ENCODE measurements at regions not wholly inside any gene's neighbourhood (a gene's known extent, or its start where the extent isn't known, plus 50 kb on each side); places are given as distances from the start of the nearest gene placed in this dataset.

- Histone ChIP-seq H4K20me1 (ENCODE audit: insufficient read depth, poor library complexity, severe bottlenecking) (no peaks in the 10 kb centered on the region), H3K9me2 (replicated peaks; ENCODE audit: insufficient read depth) (no peaks in the 10 kb centered on the region), H3K79me2 (no peaks in the 10 kb centered on the region), H2AFZ (no peak overlapping the region), H3K4me3 (no peak overlapping the region), H3K27ac (no peak overlapping the region), H3K4me2 (no peak overlapping the region), H3K36me3 (replicated peaks; ENCODE audit: insufficient read depth, low read depth) (no peaks in the 10 kb centered on the region), H3K9me3 (ENCODE audit: low read depth) (no peaks in the 10 kb centered on the region), H3K4me1 (ENCODE audit: insufficient read depth) (no peaks in the 10 kb centered on the region), H3K27me3 (no peaks in the 10 kb centered on the region)
- DNase-seq (ENCODE audit: low spot score), result no peak
- TF ChIP-seq EZH2 (IDR thresholded peaks at IDR 0.05; ENCODE audit: borderline replicate concordance) (no peak), EZH2phosphoT487 (IDR thresholded peaks at IDR 0.05; ENCODE audit: low read depth, severe bottlenecking, unreplicated experiment) (no peak), CTCF (IDR thresholded peaks at IDR 0.05; ENCODE audit: poor library complexity) (no peak)
- WGBS (ENCODE audit: low lambda C conversion rate, missing lambda C conversion rate), result 89% methylated on average over 2 of the region's 2 CpGs
These were observed 166.8 kb downstream of the BTBD3 start for GRCh38 chr20:12084482-12084881.

- no peak for DNase-seq (ENCODE audit: low spot score)
- TF ChIP-seq CTCF (IDR thresholded peaks at IDR 0.05; ENCODE audit: poor library complexity) (no peak), EZH2phosphoT487 (IDR thresholded peaks at IDR 0.05; ENCODE audit: low read depth, severe bottlenecking, unreplicated experiment) (no peak), EZH2 (IDR thresholded peaks at IDR 0.05; ENCODE audit: borderline replicate concordance) (no peak)
These were observed 168.7 kb downstream of the BTBD3 start for GRCh38 chr20:12086359-12086758.

GRCh38 chr20:12090920-12091319, 173.2 kb downstream of the BTBD3 start:
- Histone ChIP-seq H3K9me3 (ENCODE audit: low read depth) (no peaks in the 10 kb centered on the region), H3K27me3 (no peaks in the 10 kb centered on the region), H3K4me2 (no peak overlapping the region), H3K4me3 (no peak overlapping the region), H3K36me3 (replicated peaks; ENCODE audit: insufficient read depth, low read depth) (no peaks in the 10 kb centered on the region), H2AFZ (no peak overlapping the region), H4K20me1 (ENCODE audit: insufficient read depth, poor library complexity, severe bottlenecking) (no peaks in the 10 kb centered on the region), H3K27ac (no peak overlapping the region), H3K9me2 (replicated peaks; ENCODE audit: insufficient read depth) (no peaks in the 10 kb centered on the region), H3K79me2 (no peaks in the 10 kb centered on the region), H3K4me1 (ENCODE audit: insufficient read depth) (no peaks in the 10 kb centered on the region)
- no peak for DNase-seq (ENCODE audit: low spot score)
- no peak for TF ChIP-seq EZH2phosphoT487 (IDR thresholded peaks at IDR 0.05; ENCODE audit: low read depth, severe bottlenecking, unreplicated experiment)
- TF ChIP-seq CTCF (IDR thresholded peaks at IDR 0.05; ENCODE audit: poor library complexity), result no peak
- no peak for TF ChIP-seq EZH2 (IDR thresholded peaks at IDR 0.05; ENCODE audit: borderline replicate concordance)
- 79% methylated on average over 1 of the region's 1 CpG for WGBS (ENCODE audit: low lambda C conversion rate, missing lambda C conversion rate)

More at GRCh38 chr20:12086359-12086758, 168.7 kb downstream of the BTBD3 start:
- Histone ChIP-seq H2AFZ (no peak overlapping the region), H3K27me3 (no peaks in the 10 kb centered on the region), H3K4me1 (ENCODE audit: insufficient read depth) (no peaks in the 10 kb centered on the region), H3K4me2 (no peak overlapping the region), H3K27ac (no peak overlapping the region), H3K36me3 (replicated peaks; ENCODE audit: insufficient read depth, low read depth) (no peaks in the 10 kb centered on the region), H3K4me3 (no peak overlapping the region), H4K20me1 (ENCODE audit: insufficient read depth, poor library complexity, severe bottlenecking) (no peaks in the 10 kb centered on the region), H3K79me2 (no peaks in the 10 kb centered on the region), H3K9me3 (ENCODE audit: low read depth) (no peaks in the 10 kb centered on the region), H3K9me2 (replicated peaks; ENCODE audit: insufficient read depth) (no peaks in the 10 kb centered on the region)
- WGBS (ENCODE audit: low lambda C conversion rate, missing lambda C conversion rate), result 63% methylated on average over 1 of the region's 1 CpG

Data from hepatocyte (in vitro differentiated cells).